AG04449 (cell line): ENCODE measurements at regions not wholly inside any gene's neighbourhood (a gene's known extent, or its start where the extent isn't known, plus 50 kb on each side); places are given as distances from the start of the nearest gene placed in this dataset.

Source experiments
- CTCF ChIA-PET: fragments of 350-600 bp; formaldehyde crosslinking; extraction: SDS; loops from one replicate; lab custom pipeline; 2021; ENCODE audit warnings: antibody characterized with exemption; lab: Yijun Ruan, JAX
- POLR2A ChIA-PET: fragments of 400-600, 350-600 bp; formaldehyde crosslinking; extraction: SDS; loops from one replicate; lab custom pipeline; 2020; ENCODE audit warnings: antibody characterized with exemption, inconsistent platforms; lab: Yijun Ruan, JAX
- DNase-seq: peaks from one replicate; pipeline ENCODE4 v3.0.0-alpha.2; 2010; ENCODE audit warnings: low read depth, low spot score
- H3K4me3 ChIP-seq: 2 replicates; pipeline ENCODE4 v1.5.1; 2011; ENCODE audit warnings: low read depth, mild to moderate bottlenecking, control low read depth, low read length
- TF ChIP-seq, protein P1 (sequence below): IDR thresholded peaks from one replicate; pipeline ENCODE4 v1.5.1; 2011; ENCODE audit warnings: mild to moderate bottlenecking, moderate library complexity, low read length, control low read depth, inconsistent platforms; ENCODE audit not compliant: insufficient read depth; ENCODE audit errors: missing control alignments

DNA sequence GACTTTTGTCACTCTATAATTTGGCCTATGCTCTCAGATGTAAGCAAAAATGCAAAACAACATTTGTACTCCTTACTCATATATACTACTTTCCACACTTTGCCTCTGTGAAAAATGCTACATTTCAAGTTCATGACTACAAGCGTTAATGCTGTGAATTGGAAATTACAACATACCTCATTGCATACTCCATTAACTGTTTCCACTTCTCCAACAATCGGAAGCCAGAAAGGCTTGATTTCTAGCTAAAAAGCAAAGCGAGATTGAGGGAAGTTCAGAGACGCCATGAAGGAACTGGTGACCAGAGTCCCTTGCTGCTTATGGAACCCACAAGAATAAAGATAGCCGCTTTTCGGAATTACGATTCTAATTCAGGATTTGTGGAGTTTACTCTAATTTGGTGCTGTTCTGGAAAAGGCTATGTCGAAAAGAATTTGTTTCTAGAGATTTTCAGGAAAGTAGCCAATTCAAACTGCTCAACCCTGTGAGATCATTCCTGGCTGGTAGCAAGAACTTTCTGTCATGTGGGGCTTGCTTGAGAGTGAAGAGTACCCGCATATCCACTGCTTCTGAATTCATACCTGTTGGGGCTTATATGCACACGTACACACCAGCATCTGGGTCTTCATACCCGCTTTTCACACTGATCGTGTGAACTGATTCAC, 98.0 kb upstream of the CITED2 start:
- ChIA-PET POLR2A (no interaction called here), CTCF (interaction anchor here (0.6 to 1.6 kb wide), 2 partner anchors 14 to 1465 kb away, joined by 4 to 6 read pairs; no protein-coding TSS in a partner anchor)
- TF ChIP-seq, protein P1, sequence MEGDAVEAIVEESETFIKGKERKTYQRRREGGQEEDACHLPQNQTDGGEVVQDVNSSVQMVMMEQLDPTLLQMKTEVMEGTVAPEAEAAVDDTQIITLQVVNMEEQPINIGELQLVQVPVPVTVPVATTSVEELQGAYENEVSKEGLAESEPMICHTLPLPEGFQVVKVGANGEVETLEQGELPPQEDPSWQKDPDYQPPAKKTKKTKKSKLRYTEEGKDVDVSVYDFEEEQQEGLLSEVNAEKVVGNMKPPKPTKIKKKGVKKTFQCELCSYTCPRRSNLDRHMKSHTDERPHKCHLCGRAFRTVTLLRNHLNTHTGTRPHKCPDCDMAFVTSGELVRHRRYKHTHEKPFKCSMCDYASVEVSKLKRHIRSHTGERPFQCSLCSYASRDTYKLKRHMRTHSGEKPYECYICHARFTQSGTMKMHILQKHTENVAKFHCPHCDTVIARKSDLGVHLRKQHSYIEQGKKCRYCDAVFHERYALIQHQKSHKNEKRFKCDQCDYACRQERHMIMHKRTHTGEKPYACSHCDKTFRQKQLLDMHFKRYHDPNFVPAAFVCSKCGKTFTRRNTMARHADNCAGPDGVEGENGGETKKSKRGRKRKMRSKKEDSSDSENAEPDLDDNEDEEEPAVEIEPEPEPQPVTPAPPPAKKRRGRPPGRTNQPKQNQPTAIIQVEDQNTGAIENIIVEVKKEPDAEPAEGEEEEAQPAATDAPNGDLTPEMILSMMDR, result no peak
- no peak for DNase-seq
- H3K4me3 ChIP-seq, result no peak overlapping the region

DNA sequence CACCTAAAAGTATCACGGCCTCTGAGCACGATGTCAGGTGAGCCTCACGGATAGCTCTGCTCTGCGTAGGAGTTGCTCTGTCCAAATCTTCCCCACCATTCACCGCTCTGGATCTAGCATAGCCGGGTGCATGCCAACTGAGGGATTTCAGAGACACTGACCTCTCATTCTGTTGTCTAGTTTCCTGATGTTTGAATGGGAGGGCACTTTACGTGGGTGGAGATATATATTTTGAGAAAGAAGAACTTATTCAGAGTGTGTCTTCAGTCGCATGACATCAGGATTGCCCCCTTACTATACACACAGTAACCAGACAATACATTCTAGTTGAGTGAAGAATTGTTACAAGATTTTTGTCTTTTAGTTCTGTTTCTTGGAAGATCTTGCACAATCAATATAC, 96.5 kb upstream of the CITED2 start:
- no peak overlapping the region for H3K4me3 ChIP-seq
- ChIA-PET POLR2A (no interaction called here), CTCF (no interaction called here)
- TF ChIP-seq, protein P1, result no peak
- no peak for DNase-seq

DNA sequence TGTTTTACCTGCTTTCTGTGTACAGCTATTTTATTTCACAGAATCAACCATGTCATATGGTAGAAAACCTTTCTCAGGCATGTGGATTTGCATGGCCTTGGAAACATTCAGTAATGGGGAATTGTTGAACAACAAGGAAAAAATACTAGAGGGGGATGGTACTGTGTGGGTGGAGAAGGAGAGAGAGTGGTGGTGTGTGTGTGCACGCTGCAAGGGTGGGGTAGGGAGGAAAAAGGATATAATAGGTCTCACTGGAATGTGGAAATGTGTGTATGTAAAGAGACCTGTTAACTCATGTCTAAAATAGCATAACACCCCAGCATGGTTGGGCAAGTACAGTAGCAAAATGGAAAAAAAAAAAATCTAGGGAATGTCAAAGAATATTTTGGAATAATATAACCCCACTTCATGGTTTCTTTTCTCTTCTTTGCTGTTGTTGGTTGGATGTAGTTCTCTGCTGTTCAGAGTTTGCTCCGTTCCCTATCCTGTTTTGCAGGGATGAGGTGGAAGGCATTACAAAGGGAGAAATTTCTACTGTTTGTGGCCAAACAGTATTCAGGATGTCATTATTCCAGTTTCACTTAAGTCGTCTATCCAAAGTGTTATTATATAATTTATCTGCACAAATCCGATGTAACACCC, 93.9 kb upstream of the CITED2 start:
- CTCF ChIA-PET, result no interaction called here
- H3K4me3 ChIP-seq, result no peak overlapping the region
- TF ChIP-seq, protein P1, result no peak
- no peak for DNase-seq
- POLR2A ChIA-PET, result interaction anchor here (1.1 kb wide), 1 partner anchor 93 kb away, joined by 4 read pairs; the partner anchor contains the start of gene CITED2

DNA sequence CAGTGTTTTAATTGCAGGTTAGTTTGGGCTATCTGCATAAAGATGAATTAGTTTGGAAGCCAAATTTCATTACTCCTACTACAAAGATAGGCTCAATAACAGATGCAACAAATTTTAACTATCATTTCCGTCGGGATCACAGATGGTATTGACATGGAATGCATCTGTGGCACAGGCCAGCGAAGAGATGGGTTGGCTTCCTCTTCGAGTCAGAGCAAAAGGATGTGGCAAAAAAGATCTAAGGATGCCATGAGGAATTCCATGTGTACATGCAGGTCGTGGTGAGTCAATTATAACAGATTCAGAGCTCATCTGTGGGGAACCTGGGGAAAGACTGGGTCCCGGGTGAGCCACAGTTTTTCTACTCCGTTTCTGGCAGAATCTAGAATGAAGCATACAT, 83.0 kb upstream of the CITED2 start:
- ChIA-PET CTCF (no interaction called here), POLR2A (interaction anchor here (0.7 kb wide), 1 partner anchor 296 kb away, joined by 3 read pairs; no protein-coding TSS in a partner anchor)
- H3K4me3 ChIP-seq, result no peak overlapping the region
- DNase-seq, result no peak
- TF ChIP-seq, protein P1, result no peak

DNA sequence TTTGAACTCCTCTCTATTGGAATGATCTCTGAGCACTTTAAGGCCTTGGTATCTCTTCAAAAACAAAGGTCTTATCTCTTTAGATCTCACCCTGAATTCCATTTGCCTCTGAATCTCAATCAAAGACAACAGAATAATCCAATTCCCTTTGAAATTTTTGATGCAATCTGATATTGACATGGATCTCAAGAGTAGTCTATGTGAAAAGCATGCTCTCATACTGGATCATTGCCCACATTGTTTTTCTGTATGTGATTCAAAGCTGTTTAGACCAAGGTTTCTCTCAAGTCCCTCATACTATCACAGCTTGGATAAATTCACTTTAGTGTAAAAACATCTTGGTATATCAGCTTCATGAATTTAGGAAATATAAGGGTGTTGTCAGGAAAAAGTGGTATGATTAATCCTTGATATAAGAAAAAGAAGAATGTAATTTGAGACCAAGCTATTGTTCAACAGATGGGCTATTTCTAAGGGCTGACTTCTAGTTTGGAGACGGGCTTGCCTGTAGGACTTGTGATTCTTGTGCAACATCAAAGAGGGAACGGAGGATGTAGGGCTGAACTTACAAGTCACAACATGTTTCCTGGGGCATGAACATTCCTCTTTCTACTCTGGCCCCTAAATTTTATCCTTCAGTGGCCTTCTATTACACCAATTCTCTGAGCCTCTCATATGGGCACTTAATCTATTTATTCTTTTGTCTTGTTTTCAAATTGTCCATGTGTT, 77.9 kb upstream of the CITED2 start:
- POLR2A ChIA-PET, result interaction anchor here (0.7 kb wide), 1 partner anchor 687 kb away, joined by 3 read pairs; no protein-coding TSS in a partner anchor
- TF ChIP-seq, protein P1, result no peak
- no peak for DNase-seq
- CTCF ChIA-PET, result interaction anchor here (0.7 kb wide), 1 partner anchor 26 kb away, joined by 3 read pairs; no protein-coding TSS in a partner anchor
- no peak overlapping the region for H3K4me3 ChIP-seq

DNA sequence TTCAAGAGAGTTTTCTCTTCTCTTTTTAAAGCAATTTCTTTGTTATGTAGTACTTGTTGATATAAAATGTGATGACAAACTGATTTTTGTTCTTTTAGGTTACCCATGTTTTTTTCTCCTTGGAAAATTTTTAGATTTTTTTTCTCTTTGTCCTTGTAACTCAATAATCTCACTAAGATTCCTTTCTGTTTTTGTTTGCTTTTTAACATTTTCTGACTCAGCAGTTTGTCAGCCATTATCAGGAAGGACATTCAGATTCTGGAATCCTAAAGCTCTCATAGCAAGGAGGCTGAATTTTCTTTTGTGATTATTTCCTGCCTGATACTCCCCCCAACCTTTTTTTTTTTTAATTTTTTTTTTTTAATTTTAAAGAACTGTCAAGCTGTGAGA, 75.2 kb upstream of the CITED2 start:
- no peak overlapping the region for H3K4me3 ChIP-seq
- CTCF ChIA-PET, result no interaction called here
- POLR2A ChIA-PET, result no interaction called here
- TF ChIP-seq, protein P1, result no peak
- no peak for DNase-seq
